PC-3 (cell line): ENCODE measurements at regions not wholly inside any gene's neighbourhood (a gene's known extent, or its start where the extent isn't known, plus 50 kb on each side); places are given as distances from the start of the nearest gene placed in this dataset.

Source experiments
- ATAC-seq: fragments of 200-7000 bp; cut with Tn5 transposase; 2 replicates; pipeline ENCODE4 v1.9.1; 2020; ENCODE audit warnings: mild to moderate bottlenecking, moderate library complexity
- BruUV-seq: library from RNA; stranded (reverse); fragments of 400-500 nt; replicated peaks from 2 replicates; lab custom pipeline; 2021; lab: Mats Ljungman, UMichigan
- CTCF ChIA-PET: fragments of 300-600 bp; sonication (Branson Sonifier 250); formaldehyde crosslinking; loops from one replicate; lab custom pipeline; 2022; ENCODE audit warnings: antibody characterized with exemption; lab: Charles Lee
- POLR2A ChIA-PET: fragments of 300-600 bp; sonication (Branson Sonifier 250); formaldehyde crosslinking; loops from one replicate; lab custom pipeline; 2022; ENCODE audit warnings: antibody characterized with exemption; ENCODE audit not compliant: unreplicated experiment; lab: Charles Lee
- DNase-seq: peaks from one replicate; pipeline ENCODE4 v3.0.0-alpha.2; 2015
- H2AFZ ChIP-seq: fragments of 300-600 bp; sonication (generic); 2 replicates; pipeline ENCODE4 v1.6.0; 2016; ENCODE audit warnings: antibody characterized with exemption, low read length
- H3F3A ChIP-seq: fragments of 300-600 bp; sonication (generic); one replicate; pipeline ENCODE4 v1.6.0; 2017; ENCODE audit warnings: antibody characterized with exemption, low read length, control low read depth, mild to moderate bottlenecking; ENCODE audit not compliant: unreplicated experiment
- H3K27ac ChIP-seq: fragments of 300-600 bp; sonication (generic); 2 replicates; pipeline ENCODE4 v1.5.1; 2016; ENCODE audit warnings: mild to moderate bottlenecking, low read length
- H3K27me3 ChIP-seq: fragments of 300-600 bp; sonication (generic); 2 replicates; pipeline ENCODE4 v1.6.1; 2016; ENCODE audit warnings: low read length, mixed read lengths
- H3K36me3 ChIP-seq: fragments of 300-600 bp; sonication (generic); 2 replicates; pipeline ENCODE4 v1.6.1; 2016; ENCODE audit warnings: low read depth, mixed run types, low read length, mixed read lengths
- H3K4me1 ChIP-seq: fragments of 300-600 bp; sonication (generic); 2 replicates; pipeline ENCODE4 v1.5.1; 2016; ENCODE audit warnings: low read length; ENCODE audit not compliant: insufficient read depth
- H3K4me2 ChIP-seq: fragments of 300-600 bp; sonication (generic); 2 replicates; pipeline ENCODE4 v1.6.0; 2016; ENCODE audit warnings: low read length
- H3K4me3 ChIP-seq: fragments of 300-600 bp; sonication (generic); 2 replicates; pipeline ENCODE4 v1.5.1; 2016; ENCODE audit warnings: mild to moderate bottlenecking, low read length, mixed read lengths
- H3K79me2 ChIP-seq: fragments of 300-600 bp; sonication (generic); 2 replicates; pipeline ENCODE4 v1.6.1; 2017; ENCODE audit warnings: low read length, mixed read lengths
- H3K9ac ChIP-seq: fragments of 300-600 bp; sonication (generic); 2 replicates; pipeline ENCODE4 v1.6.0; 2016; ENCODE audit warnings: mild to moderate bottlenecking, low read length
- H3K9me2 ChIP-seq: fragments of 300-600 bp; sonication (generic); replicated peaks from 2 replicates; pipeline ENCODE4 v1.6.1; 2016; ENCODE audit warnings: mixed run types, low read length, mixed read lengths
- H3K9me3 ChIP-seq: fragments of 300-600 bp; sonication (generic); 2 replicates; pipeline ENCODE4 v1.6.1; 2016; ENCODE audit warnings: low read length, mixed read lengths
- H4K20me1 ChIP-seq: fragments of 300-600 bp; sonication (generic); 2 replicates; pipeline ENCODE4 v1.6.1; 2016; ENCODE audit warnings: low read length, mixed read lengths
- EZH2 ChIP-seq: fragments of 300-600 bp; sonication (generic); IDR thresholded peaks from one replicate; pipeline ENCODE4 v1.6.1; 2017; ENCODE audit warnings: antibody characterized with exemption, mild to moderate bottlenecking, low read length; ENCODE audit not compliant: unreplicated experiment
- EZH2phosphoT487 ChIP-seq: fragments of 300-600 bp; sonication (generic); IDR thresholded peaks from 2 replicates; pipeline ENCODE4 v1.6.1; 2018; ENCODE audit warnings: mild to moderate bottlenecking, antibody characterized with exemption, low read length, borderline replicate concordance
- intact Hi-C: fragments of 100-400 bp; cut with micrococcal nuclease; formaldehyde crosslinking; loops from 2 replicates; pipeline ENCODE4 v1.9.0; 2023
- TF ChIP-seq, protein P1 (sequence below): fragments of 300-600 bp; sonication (generic); conservative IDR thresholded peaks from 2 replicates; pipeline ENCODE4 v1.5.1; 2017; ENCODE audit warnings: antibody characterized with exemption, low read depth, mild to moderate bottlenecking, low read length

DNA sequence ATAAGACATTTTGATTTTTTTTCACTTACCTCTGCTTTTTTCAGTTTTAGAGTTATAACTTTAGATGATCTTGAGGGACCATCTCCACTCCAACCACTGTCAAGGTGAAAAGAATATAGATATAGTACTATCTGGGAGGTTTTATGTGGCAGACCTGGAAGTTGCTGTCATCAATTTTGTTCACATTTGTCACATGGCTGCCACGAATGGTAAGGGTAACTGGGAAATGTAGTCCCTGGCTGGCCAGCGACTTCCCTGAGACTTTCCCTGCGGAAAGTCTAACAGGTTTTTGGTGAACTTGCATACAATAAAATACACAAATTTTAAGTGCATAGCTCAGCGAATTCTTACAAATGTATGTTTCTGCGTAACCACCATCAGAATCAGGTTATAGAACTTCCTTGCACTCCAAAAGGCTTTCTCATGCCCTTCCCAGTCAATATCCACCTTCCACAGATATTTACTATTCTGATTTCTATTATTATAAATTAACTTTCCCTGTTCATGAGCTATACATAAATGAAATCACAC is 121.5 kb downstream of the MAT2B start:
- ATAC-seq (no peak), DNase-seq (no peak)
- H3K4me3 ChIP-seq = no peak overlapping the region

DNA sequence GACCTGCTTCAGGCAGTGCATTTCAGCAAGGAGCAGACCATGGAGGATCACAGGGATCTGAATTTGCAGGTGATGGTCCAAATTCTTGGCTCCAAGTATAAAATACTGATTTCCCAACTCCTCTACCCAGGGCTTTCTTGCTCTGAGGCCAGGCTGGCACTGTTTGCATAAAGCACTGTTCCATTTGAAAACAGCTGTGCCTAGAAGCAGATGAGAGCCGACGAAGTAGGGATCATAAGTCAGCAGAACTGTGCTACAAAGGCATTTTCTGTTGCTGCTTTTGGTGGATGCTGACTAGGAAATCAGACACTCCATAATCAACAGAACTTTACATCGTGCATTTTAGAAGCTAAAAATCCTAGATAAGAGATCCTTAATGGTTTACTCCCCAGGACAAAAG is 126.4 kb downstream of the MAT2B start:
- no peak overlapping the region for H3K4me2 ChIP-seq
- TF ChIP-seq, protein P1, sequence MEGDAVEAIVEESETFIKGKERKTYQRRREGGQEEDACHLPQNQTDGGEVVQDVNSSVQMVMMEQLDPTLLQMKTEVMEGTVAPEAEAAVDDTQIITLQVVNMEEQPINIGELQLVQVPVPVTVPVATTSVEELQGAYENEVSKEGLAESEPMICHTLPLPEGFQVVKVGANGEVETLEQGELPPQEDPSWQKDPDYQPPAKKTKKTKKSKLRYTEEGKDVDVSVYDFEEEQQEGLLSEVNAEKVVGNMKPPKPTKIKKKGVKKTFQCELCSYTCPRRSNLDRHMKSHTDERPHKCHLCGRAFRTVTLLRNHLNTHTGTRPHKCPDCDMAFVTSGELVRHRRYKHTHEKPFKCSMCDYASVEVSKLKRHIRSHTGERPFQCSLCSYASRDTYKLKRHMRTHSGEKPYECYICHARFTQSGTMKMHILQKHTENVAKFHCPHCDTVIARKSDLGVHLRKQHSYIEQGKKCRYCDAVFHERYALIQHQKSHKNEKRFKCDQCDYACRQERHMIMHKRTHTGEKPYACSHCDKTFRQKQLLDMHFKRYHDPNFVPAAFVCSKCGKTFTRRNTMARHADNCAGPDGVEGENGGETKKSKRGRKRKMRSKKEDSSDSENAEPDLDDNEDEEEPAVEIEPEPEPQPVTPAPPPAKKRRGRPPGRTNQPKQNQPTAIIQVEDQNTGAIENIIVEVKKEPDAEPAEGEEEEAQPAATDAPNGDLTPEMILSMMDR = no peak
- TF ChIP-seq EZH2 (no peak), EZH2phosphoT487 (no peak)
- ChIA-PET POLR2A (no interaction called here), CTCF (no interaction called here)
- ATAC-seq (no peak), DNase-seq (no peak)
- intact Hi-C loops = no loop called here
- H3K9me2 ChIP-seq = no peaks in the 10 kb centered on the region
- no peak overlapping the region for H3K9ac ChIP-seq
- no peak overlapping the region for H2AFZ ChIP-seq
- no peak overlapping the region for H3K4me3 ChIP-seq
- no peaks in the 10 kb centered on the region for H3K79me2 ChIP-seq
- H4K20me1 ChIP-seq = no peaks in the 10 kb centered on the region
- H3K9me3 ChIP-seq = no peaks in the 10 kb centered on the region
- no peaks in the 10 kb centered on the region for H3K4me1 ChIP-seq
- BruUV-seq = no TSS peak
- no peak overlapping the region for H3K27ac ChIP-seq
- no peaks in the 10 kb centered on the region for H3K36me3 ChIP-seq
- H3F3A ChIP-seq = no peaks in the 10 kb centered on the region
- peaks cover 21% of the 10 kb centered on the region; the same call in 1 of the 2 replicates for H3K27me3 ChIP-seq

More for the DNA sequence above, 121.5 kb downstream of the MAT2B start:
- Histone ChIP-seq H3F3A (no peaks in the 10 kb centered on the region), H3K9ac (no peak overlapping the region), H2AFZ (no peak overlapping the region), H3K4me1 (no peaks in the 10 kb centered on the region), H3K9me3 (no peaks in the 10 kb centered on the region), H3K27me3 (peaks cover 34% of the 10 kb centered on the region), H3K9me2 (no peaks in the 10 kb centered on the region), H3K27ac (no peak overlapping the region), H4K20me1 (no peaks in the 10 kb centered on the region), H3K79me2 (no peaks in the 10 kb centered on the region), H3K4me2 (no peak overlapping the region), H3K36me3 (no peaks in the 10 kb centered on the region)
- ChIA-PET POLR2A (no interaction called here), CTCF (no interaction called here)
- TF ChIP-seq, protein P1 = no peak
- TF ChIP-seq EZH2phosphoT487 (no peak), EZH2 (no peak)
- intact Hi-C loops = loop anchor here (5.0 kb wide), 1 partner anchor 65 kb away; no protein-coding TSS in a partner anchor
- no TSS peak for BruUV-seq

DNA sequence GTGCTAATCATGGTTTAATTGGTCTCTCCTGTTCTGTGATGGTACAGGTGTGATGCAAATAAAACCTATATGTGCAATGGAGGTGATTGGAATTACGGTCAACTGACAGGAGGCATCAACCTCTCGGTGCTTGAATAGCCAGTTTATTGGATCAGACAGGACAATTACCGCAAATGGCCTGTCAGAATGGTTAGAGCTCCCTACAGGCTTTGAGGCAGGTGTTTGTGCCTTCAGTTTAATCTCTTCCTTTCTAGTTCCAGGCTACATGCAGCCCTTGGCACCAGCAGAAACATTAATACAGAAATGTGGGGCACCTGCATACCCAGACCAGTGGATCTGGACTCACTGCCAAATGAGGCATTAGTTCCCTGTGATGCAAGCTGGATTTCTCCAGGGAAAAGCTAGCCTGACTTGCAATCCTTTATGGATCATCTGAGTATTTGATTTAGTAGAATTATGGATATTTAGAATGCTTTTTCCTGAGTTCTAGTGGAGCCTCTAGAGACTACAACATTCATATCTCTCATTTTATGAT is 128.6 kb downstream of the MAT2B start:
- DNase-seq = no peak
- Histone ChIP-seq H3F3A (no peaks in the 10 kb centered on the region), H3K4me3 (no peak overlapping the region), H3K9me2 (no peaks in the 10 kb centered on the region), H3K9ac (no peak overlapping the region), H3K79me2 (no peaks in the 10 kb centered on the region), H2AFZ (no peak overlapping the region), H3K27me3 (peaks cover 21% of the 10 kb centered on the region; the same call in 1 of the 2 replicates), H3K36me3 (no peaks in the 10 kb centered on the region), H3K9me3 (no peaks in the 10 kb centered on the region), H3K4me2 (no peak overlapping the region), H3K27ac (no peak overlapping the region), H3K4me1 (no peaks in the 10 kb centered on the region), H4K20me1 (no peaks in the 10 kb centered on the region)
- ATAC-seq = no peak
- no TSS peak for BruUV-seq
- POLR2A ChIA-PET = no interaction called here
- intact Hi-C loops = no loop called here
- no peak for TF ChIP-seq EZH2phosphoT487
- TF ChIP-seq EZH2 = no peak
- TF ChIP-seq, protein P1 = no peak
- CTCF ChIA-PET = no interaction called here
